GM12878 (cell line): ENCODE measurements at regions not wholly inside any gene's neighbourhood (a gene's known extent, or its start where the extent isn't known, plus 50 kb on each side); places are given as distances from the start of the nearest gene placed in this dataset.

Source experiments
- ATAC-seq: fragments of 200-7000 bp; cut with Tn5 transposase; 3 replicates; pipeline ENCODE4 v1.9.1; 2020; ENCODE audit warnings: mild to moderate bottlenecking, moderate library complexity
- BruUV-seq: library from RNA; stranded (reverse); fragments of 400-500 nt; replicated peaks from 2 replicates; lab custom pipeline; 2021; lab: Mats Ljungman, UMichigan
- CTCF ChIA-PET: fragments of 300-600 bp; sonication (Branson Sonifier 250); formaldehyde crosslinking; extraction: SDS; loops from one replicate; lab custom pipeline; 2021; ENCODE audit warnings: inconsistent platforms; lab: Yijun Ruan, JAX
- POLR2A ChIA-PET: fragments of 350-600 bp; formaldehyde crosslinking; extraction: SDS; loops from one replicate; lab custom pipeline; 2021; ENCODE audit warnings: inconsistent platforms; lab: Charles Lee
- RAD21 ChIA-PET: fragments of 300-600 bp; sonication (Branson Sonifier 250); formaldehyde crosslinking; loops from one replicate; lab custom pipeline; 2023; ENCODE audit warnings: antibody characterized with exemption; ENCODE audit not compliant: unreplicated experiment; lab: Charles Lee
- SMC1A ChIA-PET: fragments of 300-600 bp; sonication (Branson Sonifier 250); formaldehyde crosslinking; loops from one replicate; lab custom pipeline; 2023; ENCODE audit not compliant: unreplicated experiment, uncharacterized antibody; lab: Charles Lee
- DNase-seq: peaks from one replicate; pipeline ENCODE4 v3.0.0-alpha.2; 2011; ENCODE audit warnings: low read depth, low spot score
- FAIRE-seq: peaks from 3 replicates; lab custom pipeline; 2011; peaks lifted over from hg19 to GRCh38; lab: Jason Lieb, UNC
- H2AFZ ChIP-seq: 2 replicates; pipeline ENCODE4 v1.6.0; 2011; ENCODE audit warnings: low read depth, low read length, control low read depth; ENCODE audit not compliant: control insufficient read depth
- H3K27ac ChIP-seq: 2 replicates; pipeline ENCODE4 v1.5.1; 2011; ENCODE audit warnings: control low read depth; ENCODE audit not compliant: control insufficient read depth, insufficient read depth
- H3K27me3 ChIP-seq, 2 experiments: replicated peaks in 1 of 2; 2 replicates each; pipeline versions ENCODE4 v1.6.0 to v1.6.1; 2011; ENCODE audit warnings: low read length in 1 of 2; ENCODE audit not compliant: control insufficient read depth in 2 of 2, insufficient read depth in 2 of 2
- H3K36me3 ChIP-seq, 2 experiments: 2 replicates each; pipeline ENCODE4 v1.5.1; 2011; ENCODE audit warnings: low read length in 1 of 2; ENCODE audit not compliant: control insufficient read depth in 2 of 2, insufficient read depth in 2 of 2
- H3K4me1 ChIP-seq: 2 replicates; pipeline ENCODE4 v1.6.1; 2011; ENCODE audit warnings: mild to moderate bottlenecking, low read length, moderate library complexity, mixed read lengths; ENCODE audit not compliant: control insufficient read depth, insufficient read depth
- H3K4me2 ChIP-seq: 2 replicates; pipeline ENCODE4 v1.6.0; 2011; ENCODE audit warnings: control low read depth; ENCODE audit not compliant: control insufficient read depth, insufficient read depth
- H3K4me3 ChIP-seq: fragments of 200-600 bp; sonication (generic); 2 replicates; pipeline ENCODE4 v1.5.1; 2016
- H3K79me2 ChIP-seq: 2 replicates; pipeline ENCODE4 v1.6.0; 2011; ENCODE audit warnings: low read length; ENCODE audit not compliant: control insufficient read depth, insufficient read depth
- H3K9ac ChIP-seq: 2 replicates; pipeline ENCODE4 v1.8.0; 2011; ENCODE audit warnings: low read length, control low read depth, mixed read lengths; ENCODE audit not compliant: control insufficient read depth, insufficient read depth
- H3K9me3 ChIP-seq: replicated peaks from 3 replicates; pipeline ENCODE4 v1.5.1; 2011; ENCODE audit warnings: mild to moderate bottlenecking, low read length; ENCODE audit not compliant: control insufficient read depth, insufficient read depth
- H4K20me1 ChIP-seq: 2 replicates; pipeline ENCODE4 v1.6.0; 2011; ENCODE audit not compliant: control insufficient read depth, insufficient read depth
- BCL11A ChIP-seq: IDR thresholded peaks from 2 replicates; pipeline ENCODE4 v1.6.1; 2011; ENCODE audit warnings: low read depth, low read length
- CHD1 ChIP-seq: IDR thresholded peaks from 2 replicates; pipeline ENCODE4 v1.6.1; 2012; ENCODE audit warnings: low read depth, low read length, improper control_type of control experiment
- FOXM1 ChIP-seq: IDR thresholded peaks from 2 replicates; pipeline ENCODE4 v1.6.1; 2012; ENCODE audit warnings: low read depth, mild to moderate bottlenecking, inconsistent platforms, low read length, moderate library complexity
- IKZF2 ChIP-seq, 2 experiments: fragments of 450-650 bp; IDR thresholded peaks; 2 replicates each; pipeline ENCODE4 v1.6.1; 2017; ENCODE audit warnings: mild to moderate bottlenecking in 2 of 2, moderate library complexity in 2 of 2
- NR2F1 ChIP-seq: fragments of 450-650 bp; conservative IDR thresholded peaks from 2 replicates; pipeline ENCODE4 v1.6.1; 2017; ENCODE audit warnings: mild to moderate bottlenecking
- POLR2AphosphoS2 ChIP-seq: IDR thresholded peaks from 2 replicates; pipeline ENCODE4 v1.6.1; 2011; ENCODE audit warnings: low read depth, mild to moderate bottlenecking, low read length, improper control_type of control experiment, moderate library complexity
- RB1 ChIP-seq: fragments of 450-650 bp; formaldehyde crosslinking; IDR thresholded peaks from 2 replicates; pipeline ENCODE4 v1.6.1; 2017; ENCODE audit warnings: mild to moderate bottlenecking, borderline replicate concordance
- WGBS: methylation state at CpG from one replicate; pipeline ENCODE4 v1.1.6; 2016; ENCODE audit warnings: low lambda C conversion rate; ENCODE audit not compliant: insufficient replicate concordance, insufficient coverage; ENCODE audit errors: missing lambda C conversion rate; 5-methylcytosine and 5-hydroxymethylcytosine counted together
- in situ Hi-C: fragments of 300-500 bp; cut with MboI; formaldehyde crosslinking; loops from 9 replicates; pipeline ENCODE4 v1.14.3; 2018; ENCODE audit warnings: mixed read lengths
- intact Hi-C: fragments of 100-400 bp; cut with micrococcal nuclease; formaldehyde crosslinking; loops from one replicate; pipeline ENCODE4 v1.14.2; 2022; ENCODE audit not compliant: unreplicated experiment
- TF ChIP-seq, protein P1 (sequence below): fragments of 450-650 bp; formaldehyde crosslinking; IDR thresholded peaks from 2 replicates; pipeline ENCODE4 v1.5.0; 2022; ENCODE audit warnings: mild to moderate bottlenecking, missing genetic modification characterization
- TF ChIP-seq, protein P2 (sequence below): IDR thresholded peaks from 2 replicates; pipeline ENCODE4 v1.6.1; 2011; ENCODE audit warnings: borderline replicate concordance, low read depth, mild to moderate bottlenecking, moderate library complexity, mixed read lengths, low read length; ENCODE audit not compliant: insufficient read depth; ENCODE audit errors: extremely low read length
- TF ChIP-seq, protein P3 (sequence below): fragments of 450-650 bp; formaldehyde crosslinking; IDR thresholded peaks from 2 replicates; pipeline ENCODE4 v1.4.0; 2022; ENCODE audit warnings: mild to moderate bottlenecking, moderate library complexity
- TF ChIP-seq, protein P4 (sequence below): fragments of 450-650 bp; IDR thresholded peaks from 2 replicates; pipeline ENCODE4 v1.6.1; 2014; ENCODE audit warnings: mild to moderate bottlenecking
- TF ChIP-seq, protein P5 (sequence below): IDR thresholded peaks from 2 replicates; pipeline ENCODE4 v1.6.1; 2011; ENCODE audit warnings: mild to moderate bottlenecking, low read depth, low read length, moderate library complexity; ENCODE audit not compliant: insufficient replicate concordance

DNA sequence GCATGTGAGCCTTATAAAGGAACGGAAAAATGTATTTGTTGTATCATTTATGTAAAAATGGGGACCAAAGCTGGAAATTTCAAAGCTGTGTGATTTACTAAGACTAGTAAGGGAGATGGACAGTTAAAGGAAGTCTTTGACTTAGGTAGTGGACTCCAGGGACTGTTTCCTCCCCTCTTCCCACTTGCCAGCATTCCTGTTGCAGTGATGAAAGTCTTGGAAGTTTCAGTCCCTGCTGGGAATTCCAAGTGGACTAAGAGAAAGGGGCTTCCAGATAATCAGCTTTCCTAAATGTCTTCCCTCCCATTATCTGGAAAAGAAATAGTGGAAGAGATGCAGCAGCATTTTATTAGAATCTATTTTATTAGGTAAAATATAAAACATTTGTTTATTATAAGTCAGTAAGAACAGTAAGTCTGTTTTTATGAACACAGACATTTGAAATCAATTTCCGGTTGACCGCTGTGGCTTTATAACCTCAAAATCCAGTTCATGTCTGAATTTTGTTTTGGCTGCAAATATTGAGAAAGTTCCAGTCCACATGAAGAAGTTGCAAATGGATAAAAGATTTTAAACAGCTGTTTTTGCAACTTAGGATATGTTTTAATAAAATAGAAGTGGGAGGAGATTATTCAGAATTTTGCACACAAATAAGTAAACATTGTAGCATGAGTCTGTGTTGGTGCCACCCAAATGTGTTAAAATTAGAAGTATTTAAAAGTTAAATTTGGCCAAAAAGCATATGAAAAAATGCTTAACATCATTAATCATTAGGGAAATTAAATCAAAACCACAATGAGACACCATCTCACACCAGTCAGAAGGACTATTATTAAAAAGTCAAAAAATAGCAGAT is 141.8 kb downstream of the IL20RB start:
- FAIRE-seq (no peak), DNase-seq (no peak), ATAC-seq (no peak)
- CTCF ChIA-PET: interaction anchor here (1.1 to 3.3 kb wide), 3 partner anchors 10 to 67 kb away, joined by 5 to 21 read pairs (median 6); no protein-coding TSS in a partner anchor
- Histone ChIP-seq H3K4me1 (no peaks in the 10 kb centered on the region), H3K79me2 (no peaks in the 10 kb centered on the region), H4K20me1 (no peaks in the 10 kb centered on the region), H3K9me3 (no peaks in the 10 kb centered on the region), H3K27me3 (no peaks in the 10 kb centered on the region), H3K36me3 (no peaks in the 10 kb centered on the region), H3K4me2 (no peak overlapping the region), H2AFZ (no peak overlapping the region), H3K27ac (no peak overlapping the region), H3K4me3 (no peak overlapping the region), H3K9ac (no peak overlapping the region)
- POLR2A ChIA-PET: no interaction called here
- BruUV-seq: no TSS peak
- in situ Hi-C loops: loop anchor here (5.0 kb wide), 1 partner anchor 953 kb away; no protein-coding TSS in a partner anchor
- intact Hi-C loops: loop anchor here (5.0 kb wide), 1 partner anchor 678 kb away; no protein-coding TSS in a partner anchor
- 86% methylated on average over 3 of the region's 3 CpGs for WGBS
- RAD21 ChIA-PET: no interaction called here
- SMC1A ChIA-PET: interaction anchor here (1.0 to 1.7 kb wide), 2 partner anchors 10 to 11 kb away, joined by 3 to 5 read pairs; no protein-coding TSS in a partner anchor
- TF ChIP-seq IKZF2 (IDR thresholded peaks at IDR 0.05) (no peak), NR2F1 (no peak), FOXM1 (no peak), BCL11A (no peak), POLR2AphosphoS2 (no peak), RB1 (no peak), CHD1 (no peak)
- TF ChIP-seq, protein P1, sequence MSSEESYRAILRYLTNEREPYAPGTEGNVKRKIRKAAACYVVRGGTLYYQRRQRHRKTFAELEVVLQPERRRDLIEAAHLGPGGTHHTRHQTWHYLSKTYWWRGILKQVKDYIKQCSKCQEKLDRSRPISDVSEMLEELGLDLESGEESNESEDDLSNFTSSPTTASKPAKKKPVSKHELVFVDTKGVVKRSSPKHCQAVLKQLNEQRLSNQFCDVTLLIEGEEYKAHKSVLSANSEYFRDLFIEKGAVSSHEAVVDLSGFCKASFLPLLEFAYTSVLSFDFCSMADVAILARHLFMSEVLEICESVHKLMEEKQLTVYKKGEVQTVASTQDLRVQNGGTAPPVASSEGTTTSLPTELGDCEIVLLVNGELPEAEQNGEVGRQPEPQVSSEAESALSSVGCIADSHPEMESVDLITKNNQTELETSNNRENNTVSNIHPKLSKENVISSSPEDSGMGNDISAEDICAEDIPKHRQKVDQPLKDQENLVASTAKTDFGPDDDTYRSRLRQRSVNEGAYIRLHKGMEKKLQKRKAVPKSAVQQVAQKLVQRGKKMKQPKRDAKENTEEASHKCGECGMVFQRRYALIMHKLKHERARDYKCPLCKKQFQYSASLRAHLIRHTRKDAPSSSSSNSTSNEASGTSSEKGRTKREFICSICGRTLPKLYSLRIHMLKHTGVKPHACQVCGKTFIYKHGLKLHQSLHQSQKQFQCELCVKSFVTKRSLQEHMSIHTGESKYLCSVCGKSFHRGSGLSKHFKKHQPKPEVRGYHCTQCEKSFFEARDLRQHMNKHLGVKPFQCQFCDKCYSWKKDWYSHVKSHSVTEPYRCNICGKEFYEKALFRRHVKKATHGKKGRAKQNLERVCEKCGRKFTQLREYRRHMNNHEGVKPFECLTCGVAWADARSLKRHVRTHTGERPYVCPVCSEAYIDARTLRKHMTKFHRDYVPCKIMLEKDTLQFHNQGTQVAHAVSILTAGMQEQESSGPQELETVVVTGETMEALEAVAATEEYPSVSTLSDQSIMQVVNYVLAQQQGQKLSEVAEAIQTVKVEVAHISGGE (CRISPR knock-in tag): no peak
- TF ChIP-seq, protein P2, sequence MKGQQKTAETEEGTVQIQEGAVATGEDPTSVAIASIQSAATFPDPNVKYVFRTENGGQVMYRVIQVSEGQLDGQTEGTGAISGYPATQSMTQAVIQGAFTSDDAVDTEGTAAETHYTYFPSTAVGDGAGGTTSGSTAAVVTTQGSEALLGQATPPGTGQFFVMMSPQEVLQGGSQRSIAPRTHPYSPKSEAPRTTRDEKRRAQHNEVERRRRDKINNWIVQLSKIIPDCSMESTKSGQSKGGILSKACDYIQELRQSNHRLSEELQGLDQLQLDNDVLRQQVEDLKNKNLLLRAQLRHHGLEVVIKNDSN: no peak
- TF ChIP-seq, protein P3, sequence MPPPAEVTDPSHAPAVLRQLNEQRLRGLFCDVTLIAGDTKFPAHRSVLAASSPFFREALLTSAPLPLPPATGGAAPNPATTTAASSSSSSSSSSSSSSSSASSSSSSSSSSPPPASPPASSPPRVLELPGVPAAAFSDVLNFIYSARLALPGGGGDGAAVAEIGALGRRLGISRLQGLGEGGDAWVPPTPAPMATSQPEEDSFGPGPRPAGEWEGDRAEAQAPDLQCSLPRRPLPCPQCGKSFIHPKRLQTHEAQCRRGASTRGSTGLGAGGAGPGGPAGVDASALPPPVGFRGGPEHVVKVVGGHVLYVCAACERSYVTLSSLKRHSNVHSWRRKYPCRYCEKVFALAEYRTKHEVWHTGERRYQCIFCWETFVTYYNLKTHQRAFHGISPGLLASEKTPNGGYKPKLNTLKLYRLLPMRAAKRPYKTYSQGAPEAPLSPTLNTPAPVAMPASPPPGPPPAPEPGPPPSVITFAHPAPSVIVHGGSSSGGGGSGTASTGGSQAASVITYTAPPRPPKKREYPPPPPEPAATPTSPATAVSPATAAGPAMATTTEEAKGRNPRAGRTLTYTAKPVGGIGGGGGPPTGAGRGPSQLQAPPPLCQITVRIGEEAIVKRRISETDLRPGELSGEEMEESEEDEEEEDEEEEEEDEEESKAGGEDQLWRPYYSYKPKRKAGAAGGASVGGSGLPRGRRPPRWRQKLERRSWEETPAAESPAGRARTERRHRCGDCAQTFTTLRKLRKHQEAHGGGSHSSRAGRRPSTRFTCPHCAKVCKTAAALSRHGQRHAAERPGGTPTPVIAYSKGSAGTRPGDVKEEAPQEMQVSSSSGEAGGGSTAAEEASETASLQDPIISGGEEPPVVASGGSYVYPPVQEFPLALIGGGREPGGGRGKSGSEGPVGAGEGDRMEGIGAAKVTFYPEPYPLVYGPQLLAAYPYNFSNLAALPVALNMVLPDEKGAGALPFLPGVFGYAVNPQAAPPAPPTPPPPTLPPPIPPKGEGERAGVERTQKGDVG: no peak
- TF ChIP-seq, protein P4, sequence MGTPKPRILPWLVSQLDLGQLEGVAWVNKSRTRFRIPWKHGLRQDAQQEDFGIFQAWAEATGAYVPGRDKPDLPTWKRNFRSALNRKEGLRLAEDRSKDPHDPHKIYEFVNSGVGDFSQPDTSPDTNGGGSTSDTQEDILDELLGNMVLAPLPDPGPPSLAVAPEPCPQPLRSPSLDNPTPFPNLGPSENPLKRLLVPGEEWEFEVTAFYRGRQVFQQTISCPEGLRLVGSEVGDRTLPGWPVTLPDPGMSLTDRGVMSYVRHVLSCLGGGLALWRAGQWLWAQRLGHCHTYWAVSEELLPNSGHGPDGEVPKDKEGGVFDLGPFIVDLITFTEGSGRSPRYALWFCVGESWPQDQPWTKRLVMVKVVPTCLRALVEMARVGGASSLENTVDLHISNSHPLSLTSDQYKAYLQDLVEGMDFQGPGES: no peak
- TF ChIP-seq, protein P5, sequence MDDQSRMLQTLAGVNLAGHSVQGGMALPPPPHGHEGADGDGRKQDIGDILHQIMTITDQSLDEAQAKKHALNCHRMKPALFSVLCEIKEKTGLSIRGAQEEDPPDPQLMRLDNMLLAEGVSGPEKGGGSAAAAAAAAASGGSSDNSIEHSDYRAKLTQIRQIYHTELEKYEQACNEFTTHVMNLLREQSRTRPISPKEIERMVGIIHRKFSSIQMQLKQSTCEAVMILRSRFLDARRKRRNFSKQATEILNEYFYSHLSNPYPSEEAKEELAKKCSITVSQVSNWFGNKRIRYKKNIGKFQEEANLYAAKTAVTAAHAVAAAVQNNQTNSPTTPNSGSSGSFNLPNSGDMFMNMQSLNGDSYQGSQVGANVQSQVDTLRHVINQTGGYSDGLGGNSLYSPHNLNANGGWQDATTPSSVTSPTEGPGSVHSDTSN: no peak
